HCT116 (cell line): ENCODE measurements at regions not wholly inside any gene's neighbourhood (a gene's known extent, or its start where the extent isn't known, plus 50 kb on each side); places are given as distances from the start of the nearest gene placed in this dataset.

Source experiments
- ATAC-seq: fragments of 200-7000 bp; cut with Tn5 transposase; 2 replicates; pipeline ENCODE4 v1.9.1; 2020; ENCODE audit warnings: mild to moderate bottlenecking, moderate library complexity
- BruUV-seq: library from RNA; stranded (reverse); fragments of 400-500 nt; replicated peaks from 2 replicates; lab custom pipeline; 2021; lab: Mats Ljungman, UMichigan
- CTCF ChIA-PET: fragments of 300-600 bp; sonication (Branson Sonifier 250); formaldehyde crosslinking; loops from one replicate; lab custom pipeline; 2021; ENCODE audit warnings: antibody characterized with exemption; lab: Charles Lee
- POLR2A ChIA-PET: fragments of 300-600, 350-600 bp; sonication (Branson Sonifier 250); formaldehyde crosslinking; loops from one replicate; lab custom pipeline; 2021; ENCODE audit warnings: antibody characterized with exemption; lab: Charles Lee
- RAD21 ChIA-PET, 2 experiments: fragments of 300-600 bp; sonication (Branson Sonifier 250); formaldehyde crosslinking; loops; one replicate each; lab custom pipeline; 2023; ENCODE audit warnings: low total read pairs in 2 of 2; ENCODE audit not compliant: uncharacterized antibody in 2 of 2, unreplicated experiment in 2 of 2, low non-redundant PET in 1 of 2; lab: Charles Lee
- DNase-seq: peaks from one replicate; pipeline ENCODE4 v3.0.0-alpha.2; 2010; ENCODE audit warnings: low read depth, low spot score
- H2AFZ ChIP-seq: fragments of 200-600 bp; shearing (Covaris generic), sonication (generic); 2 replicates; pipeline ENCODE4 v1.6.1; 2017; ENCODE audit warnings: low read depth, mixed run types, mixed read lengths, antibody characterized with exemption, low read length; ENCODE audit not compliant: poor library complexity, severe bottlenecking
- H3K27ac ChIP-seq: 2 replicates; pipeline ENCODE4 v1.5.1; 2012; ENCODE audit warnings: low read depth, low read length
- H3K27me3 ChIP-seq: fragments of 200-600 bp; sonication (generic); 2 replicates; pipeline ENCODE4 v1.6.1; 2016; ENCODE audit warnings: mixed run types, low read length, mixed read lengths; ENCODE audit not compliant: insufficient read depth
- H3K36me3 ChIP-seq, 2 experiments: fragments of 200-500 bp in 1 of 2; fragments of 200-600 bp in 1 of 2; sonication (Bioruptor generic) in 1 of 2; sonication (generic) in 1 of 2; 2 replicates each; pipeline versions ENCODE4 v1.5.1 to v1.6.1; 2014 to 2016; ENCODE audit warnings: low read length in 2 of 2, inconsistent platforms in 1 of 2, mixed read lengths in 1 of 2, mixed run types in 1 of 2; ENCODE audit not compliant: insufficient read depth in 2 of 2, control insufficient read depth in 1 of 2
- H3K4me1 ChIP-seq, 2 experiments: fragments of 200-600 bp in 1 of 2; sonication (generic) in 1 of 2; 2 replicates each; pipeline versions ENCODE4 v1.5.1 to v1.6.1; 2012 to 2017; ENCODE audit warnings: low read length in 2 of 2, inconsistent platforms in 1 of 2, mild to moderate bottlenecking in 1 of 2, mixed read lengths in 1 of 2, mixed run types in 1 of 2, moderate library complexity in 1 of 2; ENCODE audit not compliant: insufficient read depth in 2 of 2, control insufficient read depth in 1 of 2
- H3K4me2 ChIP-seq: fragments of 200-600 bp; sonication (generic); 2 replicates; pipeline ENCODE4 v1.6.1; 2017; ENCODE audit warnings: mixed run types, low read length, mixed read lengths
- H3K4me3 ChIP-seq, 2 experiments: fragments of 200-600 bp in 1 of 2; sonication (generic) in 1 of 2; replicated peaks in 1 of 2; 2 replicates each; pipeline ENCODE4 v1.5.1; 2011 to 2016; ENCODE audit warnings: low read length in 2 of 2, control low read depth in 1 of 2, low read depth in 1 of 2, mild to moderate bottlenecking in 1 of 2, mixed read lengths in 1 of 2, mixed run types in 1 of 2
- H3K79me2 ChIP-seq: fragments of 200-600 bp; sonication (generic); 2 replicates; pipeline ENCODE4 v1.6.1; 2017; ENCODE audit warnings: mild to moderate bottlenecking, mixed run types, low read length, moderate library complexity, mixed read lengths; ENCODE audit not compliant: insufficient read depth
- H3K9ac ChIP-seq: fragments of 200-600 bp; sonication (generic); 2 replicates; pipeline ENCODE4 v1.6.1; 2016; ENCODE audit warnings: low read length, mixed read lengths
- H3K9me2 ChIP-seq: fragments of 200-600 bp; sonication (generic), shearing (Covaris generic); 2 replicates; pipeline ENCODE4 v1.6.1; 2017; ENCODE audit warnings: mixed run types, mild to moderate bottlenecking, moderate library complexity; ENCODE audit not compliant: insufficient read depth
- H3K9me3 ChIP-seq, 2 experiments: fragments of 200-500 bp in 1 of 2; fragments of 200-600 bp in 1 of 2; sonication (Bioruptor generic) in 1 of 2; sonication (generic) in 1 of 2; 2 replicates each; pipeline ENCODE4 v1.6.1; 2014 to 2017; ENCODE audit warnings: low read length in 2 of 2, mixed read lengths in 2 of 2, inconsistent platforms in 1 of 2, low read depth in 1 of 2, mild to moderate bottlenecking in 1 of 2, mixed run types in 1 of 2, moderate library complexity in 1 of 2; ENCODE audit not compliant: control insufficient read depth in 1 of 2, insufficient read depth in 1 of 2
- H4K20me1 ChIP-seq: fragments of 200-600 bp; sonication (generic), shearing (Covaris generic); 2 replicates; pipeline ENCODE4 v1.6.1; 2017; ENCODE audit warnings: mixed run types, mild to moderate bottlenecking, moderate library complexity; ENCODE audit not compliant: insufficient read depth
- CEBPB ChIP-seq: IDR thresholded peaks from 2 replicates; pipeline ENCODE4 v1.6.1; 2012; ENCODE audit warnings: low read depth
- EGR1 ChIP-seq: IDR thresholded peaks from 2 replicates; pipeline ENCODE4 v1.6.1; 2012; ENCODE audit warnings: low read depth
- ELF1 ChIP-seq: IDR thresholded peaks from 2 replicates; pipeline ENCODE4 v1.6.1; 2012; ENCODE audit warnings: low read depth, borderline replicate concordance
- EZH2 ChIP-seq: fragments of 200-600 bp; sonication (generic); IDR thresholded peaks from 2 replicates; pipeline ENCODE4 v1.6.1; 2017; ENCODE audit warnings: antibody characterized with exemption, mixed run types
- EZH2phosphoT487 ChIP-seq: fragments of 200-600 bp; IDR thresholded peaks from 2 replicates; pipeline ENCODE4 v1.6.1; 2018; ENCODE audit warnings: antibody characterized with exemption, borderline replicate concordance
- FOSL1 ChIP-seq: IDR thresholded peaks from 2 replicates; pipeline ENCODE4 v1.6.1; 2012; ENCODE audit warnings: low read depth
- POLR2AphosphoS5 ChIP-seq: IDR thresholded peaks from 2 replicates; pipeline ENCODE4 v1.6.1; 2011; ENCODE audit warnings: mild to moderate bottlenecking, low read depth, low read length, moderate library complexity
- RAD21 ChIP-seq: IDR thresholded peaks from 2 replicates; pipeline ENCODE4 v1.6.1; 2012; ENCODE audit warnings: low read depth, mild to moderate bottlenecking
- SP1 ChIP-seq: IDR thresholded peaks from 2 replicates; pipeline ENCODE4 v1.6.1; 2012; ENCODE audit warnings: low read depth
- SRF ChIP-seq: IDR thresholded peaks from 2 replicates; pipeline ENCODE4 v1.6.1; 2012; ENCODE audit warnings: low read depth
- TCF7L2 ChIP-seq: IDR thresholded peaks from 2 replicates; pipeline ENCODE4 v1.7.0; 2011; ENCODE audit warnings: borderline replicate concordance, inconsistent platforms; ENCODE audit not compliant: insufficient read depth, insufficient read length; ENCODE audit errors: extremely low read depth
- intact Hi-C: fragments of 100-400 bp; cut with micrococcal nuclease; formaldehyde crosslinking; loops from 2 replicates; pipeline ENCODE4 v1.10.0; 2022
- TF ChIP-seq, protein P1 (sequence below), 3 experiments: fragments of 200-600 bp in 1 of 3; sonication (generic) in 1 of 3; IDR thresholded peaks in 2 of 3; conservative IDR thresholded peaks in 1 of 3; 2 replicates each; pipeline ENCODE4 v1.5.1; 2012 to 2017; ENCODE audit warnings: low read depth in 2 of 3, low read length in 2 of 3, antibody characterized with exemption in 1 of 3, borderline replicate concordance in 1 of 3, control low read depth in 1 of 3, mild to moderate bottlenecking in 1 of 3, mixed read lengths in 1 of 3, mixed run types in 1 of 3, moderate library complexity in 1 of 3; ENCODE audit not compliant: insufficient read depth in 1 of 3

DNA sequence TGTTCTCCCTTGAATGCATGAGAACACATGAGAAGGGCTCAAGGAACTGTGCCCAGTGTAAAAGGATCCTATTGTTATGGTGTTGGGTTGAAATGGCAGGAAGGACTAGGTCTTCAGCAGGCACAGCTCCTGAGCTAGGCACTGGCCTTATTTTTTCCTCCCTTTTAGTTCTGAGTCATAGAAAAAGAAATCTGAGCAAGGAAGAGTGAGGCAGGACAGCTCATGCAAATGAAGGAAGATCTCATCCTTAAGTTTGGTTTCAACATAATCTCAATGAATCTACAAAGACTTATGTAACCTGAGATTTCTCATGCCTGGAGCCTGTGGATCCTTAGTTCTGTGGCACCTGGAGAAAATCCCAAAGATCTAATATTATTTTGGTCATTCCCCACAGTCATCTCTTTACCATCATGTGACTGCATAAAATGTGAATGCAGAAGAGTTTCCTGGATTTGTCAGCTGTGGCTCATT lies 188.6 kb upstream of the TBL1XR1 start:
- Histone ChIP-seq H2AFZ (no peak overlapping the region), H4K20me1 (no peaks in the 10 kb centered on the region), H3K36me3 (no peaks in the 10 kb centered on the region), H3K27ac (no peak overlapping the region), H3K27me3 (no peaks in the 10 kb centered on the region), H3K4me2 (no peak overlapping the region), H3K9me3 (no peaks in the 10 kb centered on the region), H3K4me1 (no peaks in the 10 kb centered on the region), H3K79me2 (no peaks in the 10 kb centered on the region), H3K4me3 (no peak overlapping the region), H3K9ac (no peak overlapping the region), H3K9me2 (no peaks in the 10 kb centered on the region)
- POLR2A ChIA-PET = no interaction called here
- DNase-seq (no peak), ATAC-seq (no peak)
- RAD21 ChIA-PET = no interaction called here
- intact Hi-C loops = no loop called here
- CTCF ChIA-PET = no interaction called here
- TF ChIP-seq EZH2 = no peak
- no peak for TF ChIP-seq TCF7L2
- no peak for TF ChIP-seq ELF1
- TF ChIP-seq CEBPB = no peak
- TF ChIP-seq EZH2phosphoT487 = no peak
- no peak for TF ChIP-seq RAD21
- TF ChIP-seq EGR1 = no peak
- TF ChIP-seq, protein P1, sequence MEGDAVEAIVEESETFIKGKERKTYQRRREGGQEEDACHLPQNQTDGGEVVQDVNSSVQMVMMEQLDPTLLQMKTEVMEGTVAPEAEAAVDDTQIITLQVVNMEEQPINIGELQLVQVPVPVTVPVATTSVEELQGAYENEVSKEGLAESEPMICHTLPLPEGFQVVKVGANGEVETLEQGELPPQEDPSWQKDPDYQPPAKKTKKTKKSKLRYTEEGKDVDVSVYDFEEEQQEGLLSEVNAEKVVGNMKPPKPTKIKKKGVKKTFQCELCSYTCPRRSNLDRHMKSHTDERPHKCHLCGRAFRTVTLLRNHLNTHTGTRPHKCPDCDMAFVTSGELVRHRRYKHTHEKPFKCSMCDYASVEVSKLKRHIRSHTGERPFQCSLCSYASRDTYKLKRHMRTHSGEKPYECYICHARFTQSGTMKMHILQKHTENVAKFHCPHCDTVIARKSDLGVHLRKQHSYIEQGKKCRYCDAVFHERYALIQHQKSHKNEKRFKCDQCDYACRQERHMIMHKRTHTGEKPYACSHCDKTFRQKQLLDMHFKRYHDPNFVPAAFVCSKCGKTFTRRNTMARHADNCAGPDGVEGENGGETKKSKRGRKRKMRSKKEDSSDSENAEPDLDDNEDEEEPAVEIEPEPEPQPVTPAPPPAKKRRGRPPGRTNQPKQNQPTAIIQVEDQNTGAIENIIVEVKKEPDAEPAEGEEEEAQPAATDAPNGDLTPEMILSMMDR (IDR thresholded peaks at IDR 0.05 in 2 of 3, conservative IDR thresholded peaks at IDR 0.05 in 1 of 3; ENCODE audit: borderline replicate concordance in 1 of 3, insufficient read depth in 1 of 3, low read depth in 2 of 3, low read length in 2 of 3) = no peak
- no peak for TF ChIP-seq FOSL1
- TF ChIP-seq SP1 = no peak
- no peak for TF ChIP-seq SRF
- TF ChIP-seq POLR2AphosphoS5 = no peak
- no TSS peak for BruUV-seq
